ENCODE measurements at regions not wholly inside any gene's neighbourhood (a gene's known extent, or its start where the extent isn't known, plus 50 kb on each side); places are given as distances from the start of the nearest gene placed in this dataset.

- no peak for TF ChIP-seq ZSCAN18 (tag by site-specific recombination; IDR thresholded peaks at IDR 0.05)
- no peak for TF ChIP-seq BCL11B (tag by site-specific recombination; IDR thresholded peaks at IDR 0.05; ENCODE audit: low read depth)
- TF ChIP-seq ZFHX2 (tag by site-specific recombination; conservative IDR thresholded peaks at IDR 0.05): no peak
- TF ChIP-seq ZNF350 (tag by site-specific recombination; IDR thresholded peaks at IDR 0.05): no peak
- TF ChIP-seq ZNF513 (tag by site-specific recombination; IDR thresholded peaks at IDR 0.05): no peak
- no peak for TF ChIP-seq REST (tag by site-specific recombination; IDR thresholded peaks at IDR 0.05)
- no peak for TF ChIP-seq ZNF398 (tag by site-specific recombination; IDR thresholded peaks at IDR 0.05)
- TF ChIP-seq WT1 (tag by site-specific recombination; IDR thresholded peaks at IDR 0.05): no peak
- no peak for TF ChIP-seq ZBTB6 (tag by site-specific recombination; IDR thresholded peaks at IDR 0.05)
- TF ChIP-seq ZBTB20 (tag by site-specific recombination; IDR thresholded peaks at IDR 0.05): no peak
- no peak for TF ChIP-seq HIC1 (tag by site-specific recombination; IDR thresholded peaks at IDR 0.05)
- no peak for TF ChIP-seq ZSCAN16 (tag by site-specific recombination; IDR thresholded peaks at IDR 0.05)
- TF ChIP-seq ZNF785 (tag by site-specific recombination; IDR thresholded peaks at IDR 0.05): no peak
- no peak for TF ChIP-seq ZNF394 (tag by site-specific recombination; IDR thresholded peaks at IDR 0.05; ENCODE audit: borderline replicate concordance)
- no peak for TF ChIP-seq ZNF26 (tag by site-specific recombination; IDR thresholded peaks at IDR 0.05)
- no peak for TF ChIP-seq ZNF549 (tag by site-specific recombination; IDR thresholded peaks at IDR 0.05)
- no peak for TF ChIP-seq ZNF19 (tag by site-specific recombination; IDR thresholded peaks at IDR 0.05; ENCODE audit: low read depth)
These were observed 299.2 kb downstream of the UBE3D start (continued) for GRCh38 chr6:82766476-82766875.

Measured in HEK293 (cell line).